ENCODE measurements at regions not wholly inside any gene's neighbourhood (a gene's known extent, or its start where the extent isn't known, plus 50 kb on each side); places are given as distances from the start of the nearest gene placed in this dataset.

DNA sequence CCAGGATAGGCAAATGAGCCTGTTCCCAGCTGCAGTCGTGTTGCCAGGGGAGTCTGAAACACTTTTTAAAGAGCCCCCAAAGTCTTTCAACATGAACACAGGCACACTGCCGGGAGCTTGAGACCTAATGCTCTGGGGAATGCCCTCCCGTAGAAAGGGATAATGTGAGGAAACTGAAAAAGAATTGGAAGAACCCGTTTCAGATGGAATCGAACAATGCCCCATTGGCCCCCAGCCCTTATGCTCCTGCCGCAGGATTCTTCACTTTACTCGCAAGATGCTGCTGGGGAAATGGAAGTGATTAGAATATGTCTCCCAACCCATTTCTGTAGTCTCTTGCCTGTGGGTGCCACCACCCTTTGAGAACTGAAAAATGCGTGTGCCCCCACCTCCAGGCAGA is 136.3 kb upstream of the GATA6 start (continued):
- TF ChIP-seq ERF (CRISPR knock-in tag; IDR thresholded peaks at IDR 0.05) = no peak
- TF ChIP-seq ZNF276 (CRISPR knock-in tag; IDR thresholded peaks at IDR 0.05; ENCODE audit: low read depth) = no peak
- TF ChIP-seq, protein P1, sequence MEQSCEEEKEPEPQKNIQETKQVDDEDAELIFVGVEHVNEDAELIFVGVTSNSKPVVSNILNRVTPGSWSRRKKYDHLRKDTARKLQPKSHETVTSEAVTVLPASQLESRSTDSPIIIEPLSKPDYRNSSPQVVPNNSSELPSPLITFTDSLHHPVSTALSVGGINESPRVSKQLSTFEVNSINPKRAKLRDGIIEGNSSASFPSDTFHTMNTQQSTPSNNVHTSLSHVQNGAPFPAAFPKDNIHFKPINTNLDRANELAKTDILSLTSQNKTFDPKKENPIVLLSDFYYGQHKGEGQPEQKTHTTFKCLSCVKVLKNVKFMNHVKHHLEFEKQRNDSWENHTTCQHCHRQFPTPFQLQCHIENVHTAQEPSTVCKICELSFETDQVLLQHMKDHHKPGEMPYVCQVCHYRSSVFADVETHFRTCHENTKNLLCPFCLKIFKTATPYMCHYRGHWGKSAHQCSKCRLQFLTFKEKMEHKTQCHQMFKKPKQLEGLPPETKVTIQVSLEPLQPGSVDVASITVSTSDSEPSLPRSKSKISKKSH (CRISPR knock-in tag; IDR thresholded peaks at IDR 0.05; ENCODE audit: borderline replicate concordance) = no peak
- TF ChIP-seq MIER2 (CRISPR knock-in tag; IDR thresholded peaks at IDR 0.05) = no peak
- TF ChIP-seq TBX2 (CRISPR knock-in tag; IDR thresholded peaks at IDR 0.05; ENCODE audit: borderline replicate concordance) = no peak
- TF ChIP-seq ZNF260 (CRISPR knock-in tag; IDR thresholded peaks at IDR 0.05; ENCODE audit: borderline replicate concordance, low read depth) = no peak

GRCh38 chr18:22034276-22034675 is 135.1 kb upstream of the GATA6 start:
- ATAC-seq (no peak), DNase-seq (ENCODE audit: low spot score) (no peak), FAIRE-seq (no peak)
- no peak overlapping the region for H3K27ac ChIP-seq (ENCODE audit: extremely low read length, insufficient read depth, low read length)
- TF ChIP-seq BATF2 (CRISPR knock-in tag; IDR thresholded peaks at IDR 0.05) (no peak), IKZF5 (CRISPR knock-in tag; IDR thresholded peaks at IDR 0.05) (no peak), LCORL (IDR thresholded peaks at IDR 0.05) (no peak), LCORL (CRISPR knock-in tag; IDR thresholded peaks at IDR 0.05) (no peak), GTF2F1 (IDR thresholded peaks at IDR 0.05; ENCODE audit: low read length) (no peak), POLR2G (IDR thresholded peaks at IDR 0.05; ENCODE audit: low read depth, low read length) (no peak), ZNF879 (CRISPR knock-in tag; IDR thresholded peaks at IDR 0.05) (no peak), CBFB (CRISPR knock-in tag; IDR thresholded peaks at IDR 0.05) (no peak), ZFP41 (CRISPR knock-in tag; IDR thresholded peaks at IDR 0.05; ENCODE audit: borderline replicate concordance) (no peak), ZNF83 (CRISPR knock-in tag; IDR thresholded peaks at IDR 0.05; ENCODE audit: borderline replicate concordance) (no peak), MAFG (CRISPR knock-in tag; IDR thresholded peaks at IDR 0.05) (no peak)
- BruUV-seq (replicated peaks) = no TSS peak
- no peak overlapping the region for H3K4me3 ChIP-seq (replicated peaks in 1 of 3; ENCODE audit: insufficient read depth in 1 of 3, low read depth in 2 of 3, low read length in 3 of 3)
- no peak overlapping the region for H2AFZ ChIP-seq (ENCODE audit: low read length)
- in situ Hi-C loops (cut with HindIII; ENCODE audit: extremely low pct_ligation_motif_present, low pct_unique_long_range_greater_than_20kb) (no loop called here), intact Hi-C loops (cut with micrococcal nuclease; ENCODE audit: unreplicated experiment) (loop anchor here (10.0 kb wide), 1 partner anchor 49 kb away; no protein-coding TSS in a partner anchor)
- H3K79me2 ChIP-seq (ENCODE audit: insufficient read depth, low read length) = no peaks in the 10 kb centered on the region
- POLR2A ChIA-PET = no interaction called here
- CTCF ChIA-PET (ENCODE audit: low intra/inter-chr PET ratio, low total read pairs) = no interaction called here
- no peaks in the 10 kb centered on the region for H3K27me3 ChIP-seq (ENCODE audit: control insufficient read depth in 1 of 2, insufficient read depth in 2 of 2, low read length in 2 of 2)
- 87% methylated on average over 6 of the region's 6 CpGs for WGBS (ENCODE audit: low lambda C conversion rate)
- no peaks in the 10 kb centered on the region for H3K9me3 ChIP-seq (ENCODE audit: low read length)
- no peak overlapping the region for H3K4me2 ChIP-seq (ENCODE audit: low read depth, low read length)
- no peaks in the 10 kb centered on the region for H3K36me3 ChIP-seq (replicated peaks in 1 of 2; ENCODE audit: control insufficient read depth in 1 of 2, insufficient read depth in 2 of 2, low read length in 2 of 2)
- H3K9ac ChIP-seq (ENCODE audit: insufficient read depth, low read depth, low read length) = no peak overlapping the region
- peaks cover 14% of the 10 kb centered on the region for H3K4me1 ChIP-seq (ENCODE audit: insufficient read depth, low read length)
- no peaks in the 10 kb centered on the region for H4K20me1 ChIP-seq (ENCODE audit: insufficient read depth, low read length)
